ENCODE measurements at regions not wholly inside any gene's neighbourhood (a gene's known extent, or its start where the extent isn't known, plus 50 kb on each side); places are given as distances from the start of the nearest gene placed in this dataset.

DNA sequence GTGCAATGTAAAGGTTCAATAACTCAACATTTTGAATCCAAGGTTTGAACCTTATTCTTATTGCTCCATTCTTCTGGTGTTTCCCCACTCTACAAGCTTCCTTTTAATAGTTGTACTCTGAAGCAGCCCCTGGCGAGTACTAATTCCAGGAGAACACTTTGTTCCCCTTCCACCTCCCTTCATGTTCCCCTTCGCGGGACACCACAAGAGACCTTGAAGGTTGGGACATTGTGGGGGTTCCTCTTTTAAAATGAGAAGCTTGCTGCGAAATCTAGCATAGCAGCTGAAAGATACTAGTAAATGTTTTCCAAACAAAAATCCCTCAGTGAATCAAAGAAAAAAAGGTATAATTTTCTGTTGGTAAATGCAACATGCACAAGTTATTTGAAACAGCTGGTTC, 626.3 kb upstream of the LRRC4C start:
- no peak overlapping the region for H3K9ac ChIP-seq (ENCODE audit: insufficient read depth, low read length, poor library complexity, severe bottlenecking)
- DNase-seq, result peak in 1 of 3 donors; percentile 5
- no peak overlapping the region for H3K4me2 ChIP-seq (replicated peaks; ENCODE audit: extremely low read depth, low read length, poor library complexity, severe bottlenecking)
- intact Hi-C loops (cut with micrococcal nuclease), result no loop called here
- no peaks in the 10 kb centered on the region for H3K4me1 ChIP-seq (ENCODE audit: control insufficient read depth in 1 of 2, insufficient read depth in 2 of 2, low read length in 2 of 2)
- H4K20me1 ChIP-seq (ENCODE audit: insufficient read depth, low read length), result no peaks in the 10 kb centered on the region
- H3K27me3 ChIP-seq (ENCODE audit: control insufficient read depth in 2 of 2, insufficient read depth in 2 of 2, low read length in 2 of 2), result no peaks in the 10 kb centered on the region
- H3K4me3 ChIP-seq (replicated peaks in 1 of 3; ENCODE audit: low read depth in 2 of 3, low read length in 3 of 3), result no peak overlapping the region
- TF ChIP-seq, protein P1, sequence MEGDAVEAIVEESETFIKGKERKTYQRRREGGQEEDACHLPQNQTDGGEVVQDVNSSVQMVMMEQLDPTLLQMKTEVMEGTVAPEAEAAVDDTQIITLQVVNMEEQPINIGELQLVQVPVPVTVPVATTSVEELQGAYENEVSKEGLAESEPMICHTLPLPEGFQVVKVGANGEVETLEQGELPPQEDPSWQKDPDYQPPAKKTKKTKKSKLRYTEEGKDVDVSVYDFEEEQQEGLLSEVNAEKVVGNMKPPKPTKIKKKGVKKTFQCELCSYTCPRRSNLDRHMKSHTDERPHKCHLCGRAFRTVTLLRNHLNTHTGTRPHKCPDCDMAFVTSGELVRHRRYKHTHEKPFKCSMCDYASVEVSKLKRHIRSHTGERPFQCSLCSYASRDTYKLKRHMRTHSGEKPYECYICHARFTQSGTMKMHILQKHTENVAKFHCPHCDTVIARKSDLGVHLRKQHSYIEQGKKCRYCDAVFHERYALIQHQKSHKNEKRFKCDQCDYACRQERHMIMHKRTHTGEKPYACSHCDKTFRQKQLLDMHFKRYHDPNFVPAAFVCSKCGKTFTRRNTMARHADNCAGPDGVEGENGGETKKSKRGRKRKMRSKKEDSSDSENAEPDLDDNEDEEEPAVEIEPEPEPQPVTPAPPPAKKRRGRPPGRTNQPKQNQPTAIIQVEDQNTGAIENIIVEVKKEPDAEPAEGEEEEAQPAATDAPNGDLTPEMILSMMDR (IDR thresholded peaks at IDR 0.05), result no peak
- no peaks in the 10 kb centered on the region for H3K36me3 ChIP-seq (replicated peaks in 1 of 2; ENCODE audit: control insufficient read depth in 1 of 2, insufficient read depth in 2 of 2, low read length in 2 of 2)
- H3K4me3 Mint-ChIP-seq, result no peak overlapping the region
- no peaks in the 10 kb centered on the region for H3K9me3 ChIP-seq (replicated peaks in 1 of 2; ENCODE audit: control insufficient read depth in 1 of 2, insufficient read depth in 1 of 2, low read length in 2 of 2)
- no peak overlapping the region for H3K27ac ChIP-seq (ENCODE audit: low read depth in 1 of 2, low read length in 2 of 2)
- H3K27me3 Mint-ChIP-seq (ENCODE audit: low read depth in 3 of 3), result no peaks in the 10 kb centered on the region
- WGBS (ENCODE audit: insufficient coverage), result no CpG with 5 or more reads among the region's 4 CpGs
- H3K27ac Mint-ChIP-seq, result no peak overlapping the region
- H2AFZ ChIP-seq (ENCODE audit: insufficient read depth, low read depth, low read length, poor library complexity, severe bottlenecking), result no peak overlapping the region
- H3K36me3 Mint-ChIP-seq, result no peaks in the 10 kb centered on the region
- peaks cover 0 to 5% (median 0%) of the 10 kb centered on the region in 7 donors for H3K9me3 Mint-ChIP-seq
- no peaks in the 10 kb centered on the region for H3K4me1 Mint-ChIP-seq
- H3K79me2 ChIP-seq (ENCODE audit: insufficient read depth, low read length), result no peaks in the 10 kb centered on the region

DNA sequence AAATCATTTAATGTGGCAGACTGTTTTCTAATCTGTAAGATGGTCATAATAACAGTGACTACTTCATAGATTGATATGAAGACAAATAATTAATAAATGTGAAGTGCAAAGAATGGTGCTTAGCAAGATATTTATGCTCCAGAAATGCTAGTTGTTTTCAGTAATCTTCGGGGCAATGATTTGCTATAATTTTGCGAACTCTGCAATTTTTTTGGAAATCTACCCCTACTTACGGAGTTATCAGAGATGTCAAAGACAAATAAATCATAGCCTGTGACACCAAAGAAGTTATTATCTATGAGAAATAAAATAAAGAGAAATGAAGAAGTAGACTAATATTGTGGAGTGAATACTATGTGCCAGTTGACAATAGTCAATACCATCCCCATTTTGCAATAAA, 634.1 kb upstream of the LRRC4C start:
- H3K4me1 ChIP-seq (ENCODE audit: control insufficient read depth in 1 of 2, insufficient read depth in 2 of 2, low read length in 2 of 2), result no peaks in the 10 kb centered on the region
- no peaks in the 10 kb centered on the region for H3K79me2 ChIP-seq (ENCODE audit: insufficient read depth, low read length)
- no peak overlapping the region for H3K4me3 ChIP-seq (replicated peaks in 1 of 3; ENCODE audit: low read depth in 2 of 3, low read length in 3 of 3)
- H3K9me3 ChIP-seq (replicated peaks in 1 of 2; ENCODE audit: control insufficient read depth in 1 of 2, insufficient read depth in 1 of 2, low read length in 2 of 2), result peaks cover 4 to 8% of the 10 kb centered on the region in 2 donors
- H2AFZ ChIP-seq (ENCODE audit: insufficient read depth, low read depth, low read length, poor library complexity, severe bottlenecking), result no peak overlapping the region
- H3K9ac ChIP-seq (ENCODE audit: insufficient read depth, low read length, poor library complexity, severe bottlenecking), result no peak overlapping the region
- Mint-ChIP-seq H3K4me3 (no peak overlapping the region), H3K27me3 (ENCODE audit: low read depth in 3 of 3) (no peaks in the 10 kb centered on the region), H3K27ac (no peak overlapping the region), H3K4me1 (no peaks in the 10 kb centered on the region), H3K36me3 (no peaks in the 10 kb centered on the region), H3K9me3 (peaks cover 0 to 9% (median 3%) of the 10 kb centered on the region in 7 donors)
- H3K4me2 ChIP-seq (replicated peaks; ENCODE audit: extremely low read depth, low read length, poor library complexity, severe bottlenecking), result no peak overlapping the region
- H3K27me3 ChIP-seq (ENCODE audit: control insufficient read depth in 2 of 2, insufficient read depth in 2 of 2, low read length in 2 of 2), result no peaks in the 10 kb centered on the region
- H4K20me1 ChIP-seq (ENCODE audit: insufficient read depth, low read length), result no peaks in the 10 kb centered on the region
- no peak overlapping the region for H3K27ac ChIP-seq (ENCODE audit: low read depth in 1 of 2, low read length in 2 of 2)
- intact Hi-C loops (cut with micrococcal nuclease), result no loop called here
- TF ChIP-seq, protein P1 (IDR thresholded peaks at IDR 0.05), result no peak
- no CpG with 5 or more reads among the region's 3 CpGs for WGBS (ENCODE audit: insufficient coverage)
- no peaks in the 10 kb centered on the region for H3K36me3 ChIP-seq (replicated peaks in 1 of 2; ENCODE audit: control insufficient read depth in 1 of 2, insufficient read depth in 2 of 2, low read length in 2 of 2)
- DNase-seq, result no peak
